ENCODE measurements at regions not wholly inside any gene's neighbourhood (a gene's known extent, or its start where the extent isn't known, plus 50 kb on each side); places are given as distances from the start of the nearest gene placed in this dataset.

GRCh38 chr12:90695415-90695814, 259.6 kb downstream of the CCER1 start:
- Histone ChIP-seq H2BK5ac (ENCODE audit: insufficient read length, low read length) (no peak overlapping the region), H2BK120ac (ENCODE audit: low read depth, low read length, poor library complexity, severe bottlenecking) (no peak overlapping the region), H3K79me2 (ENCODE audit: insufficient read depth, low read length) (no peaks in the 10 kb centered on the region), H3K4me2 (ENCODE audit: insufficient read depth, insufficient read length, low read length) (no peak overlapping the region), H3K9ac (ENCODE audit: extremely low read depth, insufficient read length, low read length) (no peak overlapping the region), H2BK15ac (ENCODE audit: low read depth, low read length) (no peak overlapping the region), H3K23me2 (ENCODE audit: insufficient read length, low read depth, low read length, poor library complexity, severe bottlenecking) (no peaks in the 10 kb centered on the region), H3T11ph (ENCODE audit: low read length) (no peak overlapping the region), H4K91ac (ENCODE audit: insufficient read length, low read depth, low read length) (no peak overlapping the region), H3K23ac (ENCODE audit: insufficient read length, low read depth, low read length) (no peak overlapping the region), H3K18ac (ENCODE audit: insufficient read length, low read depth, low read length) (no peak overlapping the region), H4K5ac (ENCODE audit: insufficient read length, low read depth, low read length) (no peak overlapping the region), H2BK20ac (ENCODE audit: low read depth, low read length, poor library complexity, severe bottlenecking) (no peak overlapping the region), H3K79me1 (ENCODE audit: insufficient read depth, low read depth, low read length, poor library complexity, severe bottlenecking) (no peaks in the 10 kb centered on the region), H3K9me3 (ENCODE audit: control insufficient read depth, low read depth, low read length) (no peaks in the 10 kb centered on the region), H2AK5ac (ENCODE audit: insufficient read length, low read length) (no peak overlapping the region), H3K27me3 (ENCODE audit: insufficient read depth, low read length) (no peaks in the 10 kb centered on the region), H3K56ac (ENCODE audit: insufficient read length, low read depth, low read length) (no peak overlapping the region), H3K14ac (ENCODE audit: insufficient read depth, low read length) (no peak overlapping the region), H3K27ac (ENCODE audit: insufficient read length, low read depth, low read length) (no peak overlapping the region), H2BK12ac (ENCODE audit: insufficient read length, low read depth, low read length) (no peak overlapping the region), H3K4ac (ENCODE audit: low read depth, low read length) (no peak overlapping the region), H3K4me1 (ENCODE audit: insufficient read depth, low read length) (no peaks in the 10 kb centered on the region), H4K8ac (replicated peaks; ENCODE audit: insufficient read length, low read depth, low read length) (no peak overlapping the region), H2AFZ (ENCODE audit: low read length) (no peak overlapping the region), H4K20me1 (ENCODE audit: control insufficient read depth, insufficient read depth, insufficient read length) (no peaks in the 10 kb centered on the region)
- Mint-ChIP-seq H3K27ac (no peak overlapping the region), H3K4me1 (no peaks in the 10 kb centered on the region), H3K27me3 (ENCODE audit: low read depth) (no peaks in the 10 kb centered on the region), H3K4me3 (no peak overlapping the region), H3K36me3 (ENCODE audit: insufficient read depth in 1 of 3, low read depth in 3 of 3) (no peaks in the 10 kb centered on the region), H3K9me3 (no peaks in the 10 kb centered on the region)
- WGBS (ENCODE audit: extremely low coverage, insufficient read length, low lambda C conversion rate) = no CpG with 5 or more reads among the region's 2 CpGs
- DNase-seq = no peak
- TF ChIP-seq CTCF (conservative IDR thresholded peaks at IDR 0.05) = no peak

Data from H9 (cell line).